Fibroblast of the conjunctiva (primary cell): ENCODE measurements at regions not wholly inside any gene's neighbourhood (a gene's known extent, or its start where the extent isn't known, plus 50 kb on each side); places are given as distances from the start of the nearest gene placed in this dataset.

ENCODE experiments used
- DNase-seq: peaks from one replicate; pipeline ENCODE4 v3.0.0-alpha.2; 2010; ENCODE audit warnings: low read depth

DNA sequence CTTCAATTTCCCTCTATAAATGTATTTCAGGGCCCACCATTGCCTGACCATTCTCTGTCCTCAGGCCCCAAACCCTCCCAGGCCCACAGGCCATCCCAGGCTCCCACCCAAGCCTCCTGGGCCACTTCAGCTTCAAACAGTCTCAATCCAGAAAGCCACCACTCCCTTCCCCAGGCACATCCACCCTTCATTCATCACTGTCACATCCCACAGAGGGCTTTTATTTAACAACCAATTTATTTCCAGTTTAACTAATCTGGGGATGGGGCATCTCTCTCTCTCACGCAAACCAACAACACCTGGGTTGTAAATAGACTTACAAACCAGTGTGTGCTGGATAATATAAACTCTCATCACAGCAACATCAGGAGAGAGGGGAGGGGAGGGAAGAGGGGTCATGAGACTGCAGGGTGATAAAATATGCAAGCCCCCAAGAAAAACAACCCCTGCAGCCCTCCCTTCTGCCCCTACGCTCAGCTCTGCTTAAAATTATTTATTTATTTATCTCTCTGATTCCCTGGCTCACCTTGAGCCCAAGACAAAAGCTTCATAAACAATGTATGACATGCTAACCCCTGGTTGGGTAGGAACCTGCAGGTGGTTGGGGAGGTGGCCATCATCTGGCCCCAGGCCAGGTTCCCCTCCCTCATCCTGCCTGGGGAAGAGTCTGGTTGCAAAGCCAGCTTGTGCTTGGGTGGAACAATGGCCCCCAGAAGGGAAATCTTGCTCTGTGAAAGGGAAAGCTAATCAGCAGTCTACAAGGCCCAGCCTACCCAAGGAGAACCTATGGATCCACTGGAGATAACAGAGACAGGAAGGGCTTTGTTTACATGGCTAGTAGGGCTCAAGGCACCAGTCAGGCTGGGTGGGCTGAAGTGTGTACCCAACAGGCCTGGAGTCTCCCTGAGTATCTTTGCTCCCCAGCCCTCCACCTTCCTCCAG, 359.2 kb downstream of the BUD13 start:
- no peak for DNase-seq

DNA sequence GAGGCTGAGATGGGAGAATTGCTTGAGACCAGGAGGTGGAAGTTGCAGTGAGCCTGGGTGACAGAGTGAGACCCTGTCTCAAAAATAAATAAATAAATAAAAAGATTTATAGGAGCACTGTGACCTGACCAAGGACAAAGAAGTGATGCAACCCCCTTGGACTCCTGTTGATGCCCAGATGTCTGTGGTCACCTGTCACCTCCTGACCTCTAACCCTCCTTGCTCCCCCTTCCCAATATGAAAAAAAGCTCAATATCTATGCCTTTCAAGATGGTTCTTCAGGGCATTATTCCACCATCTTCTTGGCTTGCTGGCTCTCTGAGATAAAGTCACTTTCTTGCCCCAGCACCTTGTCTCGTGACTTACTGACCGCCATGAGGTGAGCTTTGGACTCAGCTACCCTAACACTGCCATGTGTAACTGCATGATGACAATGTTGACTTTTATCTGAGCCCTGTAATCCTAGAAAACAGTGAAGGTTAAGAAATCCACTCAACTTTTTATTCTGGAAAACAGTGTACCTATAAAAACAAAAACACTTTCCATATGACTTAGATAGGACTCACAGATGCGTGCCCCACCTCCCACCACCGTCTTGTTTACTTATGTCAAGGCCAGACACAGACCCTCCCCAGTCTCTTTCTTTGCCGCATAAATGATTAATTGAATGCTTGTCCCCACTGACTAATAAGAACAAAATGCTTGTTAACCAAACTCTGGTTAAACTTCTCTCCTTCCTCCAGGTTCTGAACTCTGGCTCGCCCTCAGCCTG, 360.5 kb downstream of the BUD13 start:
- no peak for DNase-seq

- no peak for DNase-seq
Measured at GRCh38 chr11:116409238-116409637, 363.5 kb downstream of the BUD13 start.

GRCh38 chr11:116406042-116406441, 366.7 kb downstream of the BUD13 start:
- DNase-seq, result no peak

DNA sequence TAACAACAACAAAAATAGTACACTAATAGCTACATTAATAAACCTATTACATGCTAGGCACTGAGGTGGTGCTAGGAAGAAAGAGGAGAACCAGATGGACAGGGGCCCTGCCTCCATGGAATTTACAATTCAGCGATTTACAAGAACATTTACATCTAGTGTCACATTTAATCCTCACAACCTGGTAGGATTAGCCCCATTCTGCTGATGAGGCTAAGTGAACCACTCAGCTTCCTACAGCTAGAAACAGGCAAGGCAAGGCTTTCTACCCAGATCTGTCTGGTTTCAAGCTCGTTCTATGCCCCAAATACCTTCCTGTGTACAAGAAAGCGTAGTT, 368.4 kb downstream of the BUD13 start:
- no peak for DNase-seq

DNA sequence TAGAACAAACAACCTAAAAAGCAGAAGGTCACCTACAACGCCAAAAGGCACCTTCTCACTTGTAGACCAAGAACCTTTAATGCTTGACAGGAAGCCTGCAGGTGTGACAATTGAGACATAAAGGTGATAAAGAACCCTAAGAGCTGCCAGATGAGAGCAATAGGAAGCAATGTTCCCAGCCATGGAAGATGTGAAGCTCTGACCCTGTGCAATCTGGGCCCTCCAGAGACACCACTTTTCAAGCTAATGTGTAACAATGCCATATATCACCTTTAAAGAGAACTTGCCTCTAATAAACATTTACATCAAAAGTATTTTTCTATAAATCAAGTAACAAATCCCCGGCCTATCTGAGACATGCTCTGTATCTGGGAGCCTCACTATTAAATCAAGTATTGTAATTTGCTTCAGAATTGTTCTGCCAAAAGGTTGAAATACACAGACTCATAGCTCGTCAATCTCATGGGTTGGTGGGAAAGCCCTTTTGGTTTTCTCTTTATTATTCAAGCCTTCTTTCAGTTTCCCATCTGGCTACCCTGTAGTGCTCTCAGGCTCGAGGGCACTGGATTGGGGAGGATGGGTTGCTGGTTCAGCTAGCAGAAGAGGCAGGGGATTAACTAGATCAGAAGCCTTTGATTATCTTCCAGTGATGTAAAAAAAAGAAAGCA, 368.9 kb downstream of the BUD13 start:
- DNase-seq, result no peak

DNA sequence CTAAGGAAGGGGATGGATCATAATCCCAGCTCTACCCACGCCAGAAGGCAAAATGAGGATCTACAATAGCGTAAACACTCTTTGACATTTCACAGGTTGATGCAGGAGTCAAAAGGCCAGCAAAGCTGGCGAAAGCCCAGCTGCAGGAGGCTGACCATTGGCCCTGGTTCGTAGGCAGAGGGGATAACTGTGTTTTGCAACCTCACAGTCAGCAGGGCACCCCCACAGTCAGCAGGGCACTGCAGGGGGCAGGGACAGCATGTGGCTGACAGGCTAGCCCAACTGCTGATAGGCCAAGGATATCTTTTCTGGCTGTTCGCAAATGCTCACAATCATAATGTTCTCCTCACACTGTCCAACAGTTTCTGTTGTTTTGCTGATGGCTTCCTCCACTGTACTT, 372.7 kb downstream of the BUD13 start:
- no peak for DNase-seq

- DNase-seq, result no peak
Measured at GRCh38 chr11:116397602-116398084, 375.1 kb downstream of the BUD13 start.

DNA sequence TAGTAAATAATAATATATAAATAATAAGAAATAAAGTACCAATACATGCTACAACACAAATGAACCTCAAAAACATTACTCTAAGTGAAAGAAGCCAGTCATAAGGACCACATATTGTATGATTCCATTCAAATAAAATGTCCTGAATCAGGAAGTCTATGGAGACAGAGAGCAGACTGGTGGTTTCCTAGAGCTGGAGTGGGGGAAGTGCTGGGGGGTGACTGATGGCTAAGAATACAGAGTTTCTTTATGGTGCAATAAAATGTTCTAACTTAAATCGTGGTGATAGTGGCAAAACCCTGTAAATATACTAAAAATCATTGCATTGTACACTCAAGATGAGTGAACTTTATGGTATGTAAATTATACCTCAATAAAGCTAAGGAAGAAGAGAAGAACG, 376.5 kb downstream of the BUD13 start:
- DNase-seq, result no peak

DNA sequence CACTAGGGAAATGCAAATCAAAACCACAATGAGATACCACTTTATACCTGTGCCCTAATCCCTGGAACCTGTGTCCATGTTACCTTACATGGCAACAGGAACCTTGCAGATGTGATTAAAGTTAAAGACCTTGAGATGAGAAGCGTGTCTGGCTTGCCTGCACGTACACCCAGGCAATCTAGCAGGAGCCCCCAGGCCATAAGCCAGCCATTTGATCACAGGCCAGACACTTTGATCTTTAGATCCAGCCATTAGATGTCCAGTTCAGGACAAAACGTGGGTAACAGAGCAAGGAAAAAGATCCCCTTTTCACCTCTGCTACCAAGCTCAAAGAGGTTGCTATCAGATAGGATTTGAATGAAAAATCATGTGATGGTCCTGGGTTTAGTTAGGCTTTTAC, 378.8 kb downstream of the BUD13 start:
- DNase-seq, result no peak

GRCh38 chr11:116390963-116391362, 381.8 kb downstream of the BUD13 start:
- DNase-seq, result no peak

- DNase-seq, result no peak
Measured at GRCh38 chr11:116388146-116388545, 384.6 kb downstream of the BUD13 start.

- no peak for DNase-seq
Measured at GRCh38 chr11:116387641-116388040, 385.1 kb downstream of the BUD13 start.

GRCh38 chr11:116386118-116386699, 386.6 kb downstream of the BUD13 start:
- DNase-seq, result no peak

- no peak for DNase-seq
Measured at GRCh38 chr11:116384876-116385275, 387.9 kb downstream of the BUD13 start.

DNA sequence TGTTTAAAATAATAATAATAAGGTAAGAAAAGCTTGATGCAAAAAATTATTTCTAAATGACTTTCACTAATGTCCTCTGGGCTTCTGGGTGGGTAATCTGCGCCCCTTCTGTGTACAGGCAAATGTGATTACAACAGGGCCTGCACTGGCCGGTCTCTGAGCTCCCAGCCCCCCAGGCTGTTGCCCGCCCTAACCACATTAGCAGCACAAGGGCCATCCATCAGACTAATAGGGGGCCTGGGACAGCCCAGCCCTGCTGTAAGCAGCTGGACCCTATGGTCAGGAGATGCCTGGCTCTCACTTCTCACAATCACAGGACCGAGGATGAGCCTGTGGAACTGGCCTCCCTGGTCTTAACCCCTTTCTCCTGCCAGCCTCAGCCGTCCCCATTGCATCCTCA, 388.4 kb downstream of the BUD13 start:
- no peak for DNase-seq

GRCh38 chr11:116379185-116379828, 393.5 kb downstream of the BUD13 start:
- no peak for DNase-seq

DNA sequence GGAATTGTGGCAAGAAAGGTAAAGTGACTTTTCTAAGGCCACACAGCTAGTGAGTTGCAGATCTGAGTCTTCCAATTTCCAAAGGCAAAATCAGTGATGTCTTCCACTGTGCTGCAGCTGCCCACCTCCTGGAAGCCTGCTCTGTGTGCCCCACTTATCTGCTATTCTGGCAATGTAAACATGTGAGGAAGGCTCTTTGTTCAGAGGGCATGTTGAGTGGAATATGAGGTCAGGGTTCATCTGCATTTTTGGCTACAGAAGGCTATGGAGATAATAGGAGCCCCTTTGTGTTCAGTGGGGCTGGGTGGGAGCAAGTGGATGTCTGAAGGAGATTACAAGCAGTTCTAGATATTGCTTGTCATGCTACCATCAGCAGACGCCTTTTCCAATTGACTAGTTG, 396.2 kb downstream of the BUD13 start:
- DNase-seq, result no peak

GRCh38 chr11:116376054-116376453, 396.7 kb downstream of the BUD13 start:
- no peak for DNase-seq

DNA sequence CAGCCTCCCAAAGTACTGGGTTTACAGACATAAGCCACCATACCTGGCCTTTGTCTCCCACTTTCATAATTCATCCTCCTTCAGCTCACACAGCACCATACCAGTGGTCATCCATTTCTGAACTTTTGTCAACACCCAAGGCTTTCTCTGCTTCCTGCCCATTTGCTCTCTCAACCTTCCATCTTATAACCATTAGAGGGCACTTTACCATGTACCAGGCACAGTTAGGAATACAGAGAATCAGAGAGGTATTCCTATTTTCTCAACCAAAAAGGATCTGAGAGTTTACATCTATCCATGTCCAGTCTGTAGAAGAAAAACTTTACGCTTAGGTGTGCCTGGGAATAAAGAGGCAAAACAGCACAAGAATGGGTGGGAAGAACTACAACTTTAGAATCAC, 397.6 kb downstream of the BUD13 start:
- DNase-seq, result no peak

DNA sequence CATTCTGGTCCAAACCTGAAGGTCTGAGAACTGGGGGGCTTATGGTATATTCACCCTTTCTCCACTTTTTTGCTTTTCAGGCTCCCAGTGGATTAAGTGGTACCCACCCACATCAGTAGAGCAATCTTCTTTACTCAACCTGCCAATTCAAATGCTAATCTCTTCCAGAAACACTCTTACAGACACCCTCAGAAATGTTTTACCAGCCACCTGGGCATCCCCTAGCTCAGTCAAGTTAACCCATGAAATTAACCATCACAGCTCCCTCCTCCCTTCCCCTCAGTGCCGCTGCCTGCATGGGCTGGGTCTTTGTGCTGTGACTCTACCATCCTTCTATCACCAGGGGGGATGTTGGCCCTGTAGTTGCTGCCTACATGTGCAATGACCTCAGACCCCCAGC, 398.7 kb downstream of the BUD13 start:
- no peak for DNase-seq
